ENCODE measurements at regions not wholly inside any gene's neighbourhood (a gene's known extent, or its start where the extent isn't known, plus 50 kb on each side); places are given as distances from the start of the nearest gene placed in this dataset.

DNA sequence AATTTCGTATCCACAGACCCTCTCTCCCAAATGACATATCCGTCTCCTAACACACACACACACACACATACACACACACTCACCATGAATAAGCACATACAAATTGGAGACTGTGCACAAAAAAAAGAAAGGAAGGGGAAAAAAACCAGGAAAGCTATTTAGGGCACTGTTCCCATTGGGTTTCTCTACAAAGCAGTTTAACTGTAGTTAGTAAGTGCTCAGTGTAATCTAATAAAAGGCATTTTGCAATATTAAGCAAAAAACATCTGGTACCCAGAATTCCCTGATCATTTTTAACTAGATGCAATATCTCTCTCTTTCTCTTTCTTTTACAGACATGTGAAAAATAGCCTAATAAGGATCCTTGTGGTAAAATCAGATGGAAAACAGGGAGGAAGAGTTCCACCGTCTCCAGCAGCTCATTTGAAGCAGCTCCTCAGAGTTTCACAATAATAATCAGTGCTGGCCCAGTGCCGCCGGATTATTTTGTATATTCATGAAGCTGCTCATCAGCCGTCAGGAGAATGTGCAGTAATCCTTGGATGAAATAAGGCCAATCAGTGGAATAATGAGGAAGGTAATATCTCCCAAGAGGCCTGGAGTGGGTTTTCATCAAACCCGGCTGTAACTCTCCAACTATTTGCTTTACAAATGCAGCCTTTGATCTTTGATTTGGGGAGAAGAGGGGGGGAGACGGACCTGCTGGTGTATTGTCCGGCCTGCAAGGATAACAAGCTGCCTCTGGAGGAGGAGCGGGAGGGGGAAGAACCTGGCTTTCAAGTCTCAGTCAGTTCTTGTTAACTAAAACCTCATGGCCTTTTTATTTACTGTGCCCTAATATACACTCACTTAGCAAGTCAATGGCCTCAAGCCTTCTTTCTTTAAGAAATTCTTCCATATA, 227.6 kb upstream of the SMIM21 start:
- TF ChIP-seq, protein P1, sequence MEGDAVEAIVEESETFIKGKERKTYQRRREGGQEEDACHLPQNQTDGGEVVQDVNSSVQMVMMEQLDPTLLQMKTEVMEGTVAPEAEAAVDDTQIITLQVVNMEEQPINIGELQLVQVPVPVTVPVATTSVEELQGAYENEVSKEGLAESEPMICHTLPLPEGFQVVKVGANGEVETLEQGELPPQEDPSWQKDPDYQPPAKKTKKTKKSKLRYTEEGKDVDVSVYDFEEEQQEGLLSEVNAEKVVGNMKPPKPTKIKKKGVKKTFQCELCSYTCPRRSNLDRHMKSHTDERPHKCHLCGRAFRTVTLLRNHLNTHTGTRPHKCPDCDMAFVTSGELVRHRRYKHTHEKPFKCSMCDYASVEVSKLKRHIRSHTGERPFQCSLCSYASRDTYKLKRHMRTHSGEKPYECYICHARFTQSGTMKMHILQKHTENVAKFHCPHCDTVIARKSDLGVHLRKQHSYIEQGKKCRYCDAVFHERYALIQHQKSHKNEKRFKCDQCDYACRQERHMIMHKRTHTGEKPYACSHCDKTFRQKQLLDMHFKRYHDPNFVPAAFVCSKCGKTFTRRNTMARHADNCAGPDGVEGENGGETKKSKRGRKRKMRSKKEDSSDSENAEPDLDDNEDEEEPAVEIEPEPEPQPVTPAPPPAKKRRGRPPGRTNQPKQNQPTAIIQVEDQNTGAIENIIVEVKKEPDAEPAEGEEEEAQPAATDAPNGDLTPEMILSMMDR (IDR thresholded peaks at IDR 0.05; ENCODE audit: extremely low read depth, missing control alignments): no peak
- no peak for DNase-seq (ENCODE audit: low spot score)

DNA sequence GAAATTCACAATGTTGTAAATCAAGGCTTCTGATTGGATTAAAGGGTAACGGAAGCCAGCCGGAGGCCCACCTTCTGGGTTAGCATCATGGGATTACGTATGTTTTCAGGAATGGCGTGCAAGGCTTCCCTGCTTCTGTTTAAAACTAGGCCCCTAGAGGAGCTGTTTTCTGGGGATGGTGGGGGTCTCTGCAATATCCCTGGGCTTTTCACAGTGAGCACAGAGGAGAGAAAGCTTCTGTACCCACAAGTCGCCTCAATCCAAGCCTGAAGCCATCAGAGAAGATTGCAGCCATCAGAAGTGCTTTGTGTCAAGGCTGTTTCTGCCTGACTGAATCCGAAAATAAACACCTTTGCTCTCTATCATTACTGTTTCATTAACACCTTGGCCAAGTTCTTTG, 226.9 kb upstream of the SMIM21 start:
- DNase-seq (ENCODE audit: low spot score): no peak
- TF ChIP-seq, protein P1 (IDR thresholded peaks at IDR 0.05; ENCODE audit: extremely low read depth, missing control alignments): no peak

DNA sequence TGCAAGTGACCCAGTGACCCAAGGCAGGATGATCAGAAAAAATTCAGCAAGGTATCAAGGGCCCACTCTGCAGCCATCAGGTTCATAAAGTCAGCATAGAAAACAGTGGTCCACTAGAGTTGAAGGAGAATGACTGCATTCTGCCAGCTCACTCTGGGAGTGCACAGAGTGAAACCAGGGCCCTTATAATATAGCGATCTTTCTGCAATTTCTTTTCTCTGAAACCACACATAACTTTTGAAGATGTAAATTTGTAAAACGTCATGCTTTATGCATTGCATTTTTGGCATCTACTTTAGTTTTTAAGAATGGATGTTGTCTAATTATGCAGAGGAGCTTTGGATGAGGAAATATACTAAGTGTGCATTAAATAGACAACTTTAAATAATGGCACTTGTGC, 225.0 kb upstream of the SMIM21 start:
- TF ChIP-seq, protein P1 (IDR thresholded peaks at IDR 0.05; ENCODE audit: extremely low read depth, missing control alignments): no peak
- no peak for DNase-seq (ENCODE audit: low spot score)

DNA sequence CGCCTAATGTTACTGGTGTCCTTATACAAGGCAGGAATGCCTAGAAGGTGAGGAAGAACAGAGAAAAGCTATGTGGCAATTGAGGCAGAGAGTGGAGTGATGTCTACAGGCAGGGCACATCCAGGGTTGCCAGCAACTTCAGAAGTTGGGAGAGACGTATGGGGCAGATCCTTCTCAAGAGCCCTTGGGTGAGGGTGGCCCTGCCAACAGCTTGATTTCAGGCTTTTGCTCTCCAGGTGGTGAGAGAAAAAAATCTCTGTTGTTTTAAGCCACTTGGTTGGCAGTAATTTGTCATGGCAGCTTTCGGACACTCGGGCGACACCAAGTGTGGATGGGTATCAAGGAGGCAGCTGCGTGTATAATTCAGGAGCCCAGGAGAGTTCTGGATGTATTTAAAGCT, 217.4 kb upstream of the SMIM21 start:
- DNase-seq (ENCODE audit: low spot score): no peak
- TF ChIP-seq, protein P1 (IDR thresholded peaks at IDR 0.05; ENCODE audit: extremely low read depth, missing control alignments): no peak

DNA sequence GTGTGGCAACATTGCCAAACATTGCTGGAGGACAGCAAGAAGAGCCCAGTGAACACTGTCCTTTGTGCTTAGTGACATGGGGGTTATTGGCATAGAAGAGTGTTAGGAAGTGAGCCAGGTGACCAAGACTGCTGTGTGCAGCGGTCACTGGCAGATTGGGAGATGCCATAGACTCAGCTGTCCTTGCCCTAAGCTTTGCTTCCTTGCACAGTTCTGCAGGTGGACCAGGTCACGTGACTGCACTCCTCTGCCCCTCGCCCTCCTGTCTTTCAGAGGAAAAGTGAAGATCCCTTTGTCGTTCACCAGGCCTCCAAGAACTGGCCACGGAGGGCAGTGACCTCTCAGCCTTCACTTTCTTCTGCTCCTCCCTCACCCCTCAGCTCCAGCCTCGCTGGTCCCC, 215.6 kb upstream of the SMIM21 start:
- no peak for DNase-seq (ENCODE audit: low spot score)
- TF ChIP-seq, protein P1 (IDR thresholded peaks at IDR 0.05; ENCODE audit: extremely low read depth, missing control alignments): no peak

DNA sequence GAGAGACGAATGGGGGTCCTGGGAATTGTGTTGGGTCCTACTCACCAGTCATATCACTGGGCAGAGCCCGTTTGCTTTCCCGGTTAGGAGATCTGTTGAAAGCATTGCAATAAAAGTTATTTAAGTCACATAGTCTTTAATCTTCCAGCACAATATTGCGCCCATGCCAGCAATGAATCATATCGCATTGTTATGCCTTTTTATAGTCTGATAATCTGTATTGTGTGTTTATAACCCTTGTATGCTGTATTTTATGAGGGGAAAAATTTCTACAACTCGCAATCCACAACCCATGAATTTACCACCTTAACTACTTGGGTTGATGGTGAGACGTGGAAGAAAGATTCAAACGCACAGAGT, 211.9 kb upstream of the SMIM21 start:
- no peak for DNase-seq (ENCODE audit: low spot score)
- TF ChIP-seq, protein P1 (IDR thresholded peaks at IDR 0.05; ENCODE audit: extremely low read depth, missing control alignments): no peak

DNA sequence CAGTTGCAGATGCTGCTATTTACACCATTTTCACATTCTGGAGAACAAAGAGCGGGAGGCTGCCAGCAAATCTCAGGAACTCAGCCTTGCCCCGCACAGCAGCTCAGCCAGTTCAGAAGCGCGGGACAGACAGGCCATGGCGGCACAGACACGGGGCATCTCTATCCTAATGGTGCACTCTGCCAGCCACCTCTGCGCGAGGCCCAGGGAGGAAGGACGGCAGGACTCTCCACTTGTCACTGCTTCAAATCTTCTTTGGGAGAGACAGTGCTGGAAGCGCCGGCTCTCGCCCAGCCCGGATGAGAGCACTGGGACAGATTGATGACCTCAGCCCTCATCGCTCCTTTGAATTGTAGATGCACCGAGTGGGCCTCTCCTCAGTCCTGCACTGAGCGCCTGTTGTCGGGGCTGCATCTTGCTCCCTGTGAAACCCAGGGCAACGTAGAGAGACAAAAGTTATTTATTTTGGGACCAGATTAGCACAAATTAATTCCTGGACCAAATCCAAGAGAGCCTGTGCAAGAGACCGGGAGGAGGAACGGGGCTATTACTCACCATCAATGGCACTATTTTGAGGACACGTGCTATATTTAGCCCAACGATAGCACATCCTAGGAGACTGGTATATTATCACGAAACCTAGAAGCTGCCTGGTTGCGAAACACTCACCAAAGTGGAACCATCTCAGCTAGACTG, 211.4 kb upstream of the SMIM21 start:
- TF ChIP-seq, protein P1 (IDR thresholded peaks at IDR 0.05; ENCODE audit: extremely low read depth, missing control alignments): no peak
- no peak for DNase-seq (ENCODE audit: low spot score)

Measured in GM20000 (cell line).